Ascending aorta (tissue), 2 donors: ENCODE measurements at regions not wholly inside any gene's neighbourhood (a gene's known extent, or its start where the extent isn't known, plus 50 kb on each side); places are given as distances from the start of the nearest gene placed in this dataset.

Source experiments
- DNase-seq, 2 donors: peaks; one replicate each; pipeline ENCODE4 v3.0.0-alpha.2; 2019; ENCODE audit warnings: low spot score in 2 of 2
- H3K27ac ChIP-seq, 2 donors: fragments of 200-600 bp; sonication (generic); one replicate each; pipeline ENCODE4 v1.5.1; 2016 to 2017; ENCODE audit warnings: mild to moderate bottlenecking in 1 of 2
- H3K27me3 ChIP-seq: fragments of 200-600 bp; sonication (generic); one replicate; pipeline ENCODE4 v1.5.1; 2017
- H3K36me3 ChIP-seq, 2 donors: fragments of 200-600 bp; sonication (generic); one replicate each; pipeline ENCODE4 v1.5.1; 2016
- H3K4me1 ChIP-seq, 2 donors: fragments of 200-600 bp; sonication (generic); one replicate each; pipeline ENCODE4 v1.5.1; 2016 to 2017; ENCODE audit warnings: mild to moderate bottlenecking in 1 of 2
- H3K4me3 ChIP-seq, 2 donors: fragments of 200-600 bp; sonication (generic); one replicate each; pipeline ENCODE4 v1.5.1; 2016 to 2017; ENCODE audit warnings: mild to moderate bottlenecking in 1 of 2
- H3K9me3 ChIP-seq, 2 donors: fragments of 200-600 bp; sonication (generic); one replicate each; pipeline ENCODE4 v1.5.1; 2016
- CTCF ChIP-seq, 3 experiments: fragments of 200-600 bp in 2 of 3; fragments of 450-650 bp in 1 of 3; sonication (generic) in 2 of 3; IDR thresholded peaks; one replicate each; pipeline ENCODE4 v1.5.1; 2016 to 2019; ENCODE audit warnings: antibody characterized with exemption in 3 of 3, mild to moderate bottlenecking in 1 of 3, moderate library complexity in 1 of 3
- intact Hi-C: fragments of 100-400 bp; cut with DNase I; formaldehyde crosslinking; loops from one replicate; pipeline ENCODE4 v1.15.1; 2023

- Histone ChIP-seq H3K36me3 (no peaks in the 10 kb centered on the region), H3K4me3 (no peak overlapping the region), H3K27ac (no peak overlapping the region), H3K27me3 (no peaks in the 10 kb centered on the region), H3K4me1 (no peaks in the 10 kb centered on the region), H3K9me3 (no peaks in the 10 kb centered on the region)
- TF ChIP-seq CTCF (IDR thresholded peaks at IDR 0.05): no peak
- no peak for DNase-seq
- intact Hi-C loops: no loop called here
Measured at GRCh38 chr6:4504700-4505099, 271.5 kb upstream of the CDYL start.

DNA sequence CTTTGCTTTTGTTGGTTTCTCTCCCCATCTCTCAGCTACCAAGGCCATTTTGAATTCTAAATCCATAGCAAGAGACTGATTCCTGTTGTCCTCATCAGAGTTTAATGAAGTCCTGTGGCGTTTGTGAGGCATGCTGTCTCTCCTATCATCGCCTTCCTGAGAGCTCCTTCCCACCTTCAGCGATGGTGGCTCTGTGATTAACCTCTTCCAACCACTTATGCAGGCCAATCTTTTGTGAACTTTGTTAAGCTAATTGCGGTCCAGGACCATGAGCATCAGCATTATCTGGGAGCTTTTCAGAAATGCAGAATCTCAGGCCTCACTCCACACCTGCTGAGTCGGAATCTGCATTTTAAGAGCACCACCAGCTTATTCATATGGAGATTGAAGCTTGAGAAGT is 272.5 kb upstream of the CDYL start:
- H3K36me3 ChIP-seq: no peaks in the 10 kb centered on the region
- no peak overlapping the region for H3K4me3 ChIP-seq
- intact Hi-C loops: no loop called here
- no peak for DNase-seq
- H3K27ac ChIP-seq: no peak overlapping the region
- no peak for TF ChIP-seq CTCF (IDR thresholded peaks at IDR 0.05)
- no peaks in the 10 kb centered on the region for H3K27me3 ChIP-seq
- H3K9me3 ChIP-seq: no peaks in the 10 kb centered on the region
- no peaks in the 10 kb centered on the region for H3K4me1 ChIP-seq

- Histone ChIP-seq H3K4me3 (no peak overlapping the region), H3K9me3 (no peaks in the 10 kb centered on the region), H3K27ac (no peak overlapping the region), H3K36me3 (no peaks in the 10 kb centered on the region), H3K4me1 (no peaks in the 10 kb centered on the region), H3K27me3 (no peaks in the 10 kb centered on the region)
- DNase-seq: no peak
- intact Hi-C loops: no loop called here
- no peak for TF ChIP-seq CTCF (IDR thresholded peaks at IDR 0.05)
Measured at GRCh38 chr6:4496284-4496683, 279.9 kb upstream of the CDYL start.

DNA sequence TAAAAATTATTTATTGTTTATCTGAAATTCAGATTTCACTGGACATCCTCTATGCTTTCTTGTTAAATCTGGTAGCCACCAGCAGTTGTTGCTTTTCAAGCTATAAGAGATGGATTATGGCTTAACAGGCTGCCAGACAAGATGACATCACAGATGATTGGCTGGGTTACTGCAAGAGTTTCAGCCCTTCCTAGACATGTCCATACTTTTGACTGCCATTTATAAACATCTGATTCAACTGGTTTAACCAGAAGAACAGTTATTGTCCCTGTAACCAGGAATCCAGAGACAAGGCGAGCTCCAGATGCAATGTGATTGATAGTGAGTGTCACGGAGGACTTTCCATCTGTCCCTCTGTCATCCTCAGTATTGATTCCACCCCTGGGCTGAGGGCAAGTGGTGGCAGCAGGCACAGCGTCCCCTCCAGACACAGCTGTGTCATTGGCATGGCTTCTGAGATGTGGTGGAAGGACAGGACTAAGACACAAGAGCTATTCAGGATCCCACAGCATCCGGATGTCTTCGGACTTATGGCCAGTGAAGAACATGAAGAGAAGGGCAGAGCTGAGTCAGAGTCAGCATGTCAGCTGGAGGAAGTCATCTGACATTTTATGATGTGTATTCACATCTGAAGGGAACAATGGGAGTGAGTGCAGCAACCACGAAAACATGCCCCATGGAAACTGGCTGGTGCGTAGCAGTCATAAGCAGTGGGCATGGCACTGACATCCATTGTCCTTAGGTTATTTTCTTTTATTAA is 284.5 kb upstream of the CDYL start:
- TF ChIP-seq CTCF (IDR thresholded peaks at IDR 0.05): no peak
- Histone ChIP-seq H3K9me3 (peaks cover 4 to 16% of the 10 kb centered on the region in 2 donors), H3K4me3 (no peak overlapping the region), H3K27me3 (no peaks in the 10 kb centered on the region), H3K36me3 (no peaks in the 10 kb centered on the region), H3K4me1 (no peaks in the 10 kb centered on the region), H3K27ac (no peak overlapping the region)
- intact Hi-C loops: no loop called here
- DNase-seq: no peak

DNA sequence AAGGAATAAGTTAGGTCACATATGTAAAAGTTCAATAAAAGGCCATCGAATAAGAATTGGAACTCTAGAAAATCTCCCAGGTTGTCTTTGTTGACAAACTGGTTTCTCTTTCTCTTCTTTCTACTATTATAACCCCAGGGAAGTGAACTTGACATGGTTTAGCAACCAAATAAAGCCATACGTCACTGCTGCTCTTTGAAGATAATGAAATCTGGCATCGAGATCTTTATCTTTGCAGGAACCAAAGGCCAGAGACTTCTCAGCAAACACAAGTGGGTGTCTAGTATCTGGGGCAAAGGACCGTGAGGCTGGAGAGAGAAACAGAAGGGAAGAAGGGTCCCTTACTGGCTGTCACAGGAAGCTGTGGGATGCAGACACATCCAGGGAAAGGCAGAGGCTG is 286.7 kb upstream of the CDYL start:
- H3K36me3 ChIP-seq: no peaks in the 10 kb centered on the region
- H3K27me3 ChIP-seq: no peaks in the 10 kb centered on the region
- no peak overlapping the region for H3K27ac ChIP-seq
- peaks cover 4 to 16% of the 10 kb centered on the region in 2 donors for H3K9me3 ChIP-seq
- TF ChIP-seq CTCF (IDR thresholded peaks at IDR 0.05): no peak
- DNase-seq: no peak
- no peak overlapping the region for H3K4me3 ChIP-seq
- no peaks in the 10 kb centered on the region for H3K4me1 ChIP-seq
- intact Hi-C loops: no loop called here

DNA sequence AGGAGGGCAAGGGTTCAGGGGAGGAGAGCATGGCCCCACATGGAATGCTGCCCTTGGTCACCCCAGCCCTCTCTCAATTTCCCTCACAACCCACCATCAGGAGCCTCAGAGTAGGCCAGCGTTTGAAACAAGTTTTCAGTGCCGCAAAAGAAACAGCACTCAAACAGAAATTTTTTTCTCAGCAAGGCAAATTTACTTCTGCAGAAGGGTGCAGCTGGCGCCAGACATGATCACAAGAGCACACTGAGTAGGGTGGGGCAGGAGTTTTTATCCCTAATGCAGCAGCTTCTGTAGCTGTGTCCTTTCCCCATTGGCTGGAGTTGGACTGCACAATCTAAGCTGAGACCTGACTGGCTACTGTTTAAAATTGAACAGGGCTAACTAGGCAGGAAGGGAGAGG is 287.8 kb upstream of the CDYL start:
- Histone ChIP-seq H3K27me3 (no peaks in the 10 kb centered on the region), H3K4me1 (no peaks in the 10 kb centered on the region), H3K9me3 (peaks cover 4 to 16% of the 10 kb centered on the region in 2 donors), H3K36me3 (no peaks in the 10 kb centered on the region), H3K27ac (no peak overlapping the region), H3K4me3 (no peak overlapping the region)
- intact Hi-C loops: no loop called here
- TF ChIP-seq CTCF (IDR thresholded peaks at IDR 0.05): no peak
- no peak for DNase-seq
